ENCODE measurements at regions not wholly inside any gene's neighbourhood (a gene's known extent, or its start where the extent isn't known, plus 50 kb on each side); places are given as distances from the start of the nearest gene placed in this dataset.

DNA sequence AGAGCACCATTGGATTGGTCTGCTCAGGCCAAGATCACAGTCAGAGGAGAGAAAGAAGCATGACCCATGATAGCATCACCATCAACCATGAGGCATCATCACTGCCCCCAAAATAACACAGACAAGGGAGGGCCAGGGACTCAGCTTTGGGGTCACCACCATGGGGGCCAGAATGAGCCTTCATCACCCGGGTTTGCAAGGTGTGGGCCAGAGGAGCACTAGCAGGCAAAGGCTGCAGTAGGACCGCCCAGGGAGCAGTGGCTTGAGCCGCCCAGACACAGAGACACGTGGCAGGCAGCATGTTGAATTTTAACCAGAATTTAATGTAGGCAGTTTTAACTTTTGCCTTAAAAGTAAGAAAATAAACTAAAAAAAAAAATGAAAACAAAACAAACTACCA lies 53.7 kb upstream of the TMPRSS2 start:
- DNase-seq = no peak

DNA sequence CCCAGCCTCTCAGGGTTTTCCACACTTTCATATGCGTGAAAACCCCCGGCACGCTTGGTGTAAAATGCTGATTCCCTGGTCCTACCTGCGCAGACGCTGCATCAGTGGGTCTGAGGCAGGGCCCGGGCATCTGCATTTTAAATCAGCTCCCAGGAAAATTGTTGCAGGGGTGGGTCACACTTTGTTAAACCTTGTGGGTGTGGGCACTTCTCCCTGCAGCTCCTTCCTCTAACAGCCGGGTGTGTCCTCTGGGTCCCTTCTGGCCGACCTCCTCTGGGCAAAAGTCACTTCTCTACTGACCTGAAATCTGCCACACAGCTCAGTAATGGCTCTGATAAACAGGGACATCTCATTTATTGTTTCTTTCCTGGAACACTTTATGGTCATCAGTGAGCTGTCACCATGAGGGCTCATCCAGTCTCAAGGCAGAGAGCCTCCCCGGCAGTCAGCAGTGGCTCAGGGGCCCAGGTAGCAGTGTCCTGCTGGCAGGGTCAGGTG lies 52.8 kb upstream of the TMPRSS2 start:
- DNase-seq = no peak

- DNase-seq = no peak
These were observed 52.0 kb upstream of the TMPRSS2 start for GRCh38 chr21:41559658-41560631.

DNA sequence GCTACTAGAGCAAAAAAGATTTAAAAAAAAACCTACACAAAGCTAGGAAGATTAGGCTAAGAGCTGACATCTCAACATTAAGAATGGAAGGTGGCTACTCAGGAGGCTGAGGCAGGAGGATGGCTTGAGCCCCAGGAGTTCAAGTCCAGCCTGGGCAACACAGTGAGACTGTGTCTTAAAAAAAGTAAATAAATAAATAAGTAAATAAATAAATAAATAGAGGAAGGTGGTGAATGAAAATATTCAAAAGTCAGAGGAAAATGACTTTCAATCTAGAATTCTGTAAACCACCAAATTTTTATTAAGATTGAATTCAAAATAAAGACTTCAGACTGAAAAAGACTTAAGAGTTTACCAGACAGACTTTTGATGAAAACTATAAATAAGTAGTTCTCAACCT lies 50.9 kb upstream of the TMPRSS2 start:
- DNase-seq = no peak

- no peak for DNase-seq
These were observed 49.9 kb upstream of the TMPRSS2 start for GRCh38 chr21:41557884-41558283.

Measured in stimulated activated CD8-positive, alpha-beta memory T cell treated with anti-CD3 and anti-CD28 coated beads, Interleukin-4, amount 100 ng/mL, for 48 hours (primary cell).